ENCODE measurements at regions not wholly inside any gene's neighbourhood (a gene's known extent, or its start where the extent isn't known, plus 50 kb on each side); places are given as distances from the start of the nearest gene placed in this dataset.

DNA sequence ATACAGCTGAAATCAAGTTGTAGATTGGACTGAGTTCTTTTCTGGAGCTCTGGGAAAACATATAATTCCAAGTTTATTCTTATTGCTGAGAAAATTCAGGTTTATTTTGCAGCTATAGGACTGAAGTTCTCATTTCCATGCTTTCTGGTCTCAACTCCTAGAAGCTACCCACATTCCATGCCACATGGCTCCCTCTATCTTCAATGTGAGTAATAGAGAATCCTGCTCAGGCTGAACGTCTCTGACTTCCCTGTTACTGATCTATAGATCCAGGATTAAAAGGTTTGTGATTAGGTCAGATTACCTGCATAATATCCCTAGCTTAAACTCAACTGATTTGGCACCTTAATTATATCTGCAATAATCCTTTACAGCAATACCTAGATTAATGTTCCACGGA is 453.8 kb upstream of the MC4R start:
- Histone ChIP-seq H3K27me3 (no peaks in the 10 kb centered on the region), H3K36me3 (no peaks in the 10 kb centered on the region), H3K4me3 (replicated peaks in 1 of 3) (no peak overlapping the region), H3K9me3 (no peaks in the 10 kb centered on the region), H3K4me1 (no peaks in the 10 kb centered on the region), H3K27ac (no peak overlapping the region)
- no peak for DNase-seq
- intact Hi-C loops (cut with DNase I), result no loop called here
- no peak for TF ChIP-seq POLR2A (IDR thresholded peaks at IDR 0.05)
- TF ChIP-seq, protein P1, sequence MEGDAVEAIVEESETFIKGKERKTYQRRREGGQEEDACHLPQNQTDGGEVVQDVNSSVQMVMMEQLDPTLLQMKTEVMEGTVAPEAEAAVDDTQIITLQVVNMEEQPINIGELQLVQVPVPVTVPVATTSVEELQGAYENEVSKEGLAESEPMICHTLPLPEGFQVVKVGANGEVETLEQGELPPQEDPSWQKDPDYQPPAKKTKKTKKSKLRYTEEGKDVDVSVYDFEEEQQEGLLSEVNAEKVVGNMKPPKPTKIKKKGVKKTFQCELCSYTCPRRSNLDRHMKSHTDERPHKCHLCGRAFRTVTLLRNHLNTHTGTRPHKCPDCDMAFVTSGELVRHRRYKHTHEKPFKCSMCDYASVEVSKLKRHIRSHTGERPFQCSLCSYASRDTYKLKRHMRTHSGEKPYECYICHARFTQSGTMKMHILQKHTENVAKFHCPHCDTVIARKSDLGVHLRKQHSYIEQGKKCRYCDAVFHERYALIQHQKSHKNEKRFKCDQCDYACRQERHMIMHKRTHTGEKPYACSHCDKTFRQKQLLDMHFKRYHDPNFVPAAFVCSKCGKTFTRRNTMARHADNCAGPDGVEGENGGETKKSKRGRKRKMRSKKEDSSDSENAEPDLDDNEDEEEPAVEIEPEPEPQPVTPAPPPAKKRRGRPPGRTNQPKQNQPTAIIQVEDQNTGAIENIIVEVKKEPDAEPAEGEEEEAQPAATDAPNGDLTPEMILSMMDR (IDR thresholded peaks at IDR 0.05), result no peak
- 51 to 68% methylated on average over 2 of the region's 2 CpGs for WGBS, 2 donors

DNA sequence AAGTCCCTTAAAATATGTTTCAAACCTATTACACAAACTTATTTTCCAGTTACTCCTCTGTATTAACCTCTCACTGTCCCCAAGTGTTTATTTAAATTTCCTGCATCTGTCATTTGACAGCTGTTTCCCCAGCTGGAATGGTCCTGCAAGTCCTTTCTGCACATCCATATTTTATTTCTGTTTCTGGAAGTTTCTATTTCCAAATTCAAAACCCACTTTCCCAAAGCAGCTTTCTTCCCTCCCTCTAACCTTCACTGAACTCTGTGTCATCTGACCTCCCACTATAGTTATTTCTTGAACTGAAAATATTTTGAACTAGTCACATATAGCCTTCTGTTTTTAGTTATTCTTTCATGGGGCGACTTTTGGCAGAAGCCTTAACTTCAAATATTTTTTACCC is 459.4 kb upstream of the MC4R start:
- no peak overlapping the region for H3K4me3 ChIP-seq (replicated peaks in 1 of 3)
- no peak for DNase-seq
- no peaks in the 10 kb centered on the region for H3K4me1 ChIP-seq
- H3K9me3 ChIP-seq, result no peaks in the 10 kb centered on the region
- H3K27ac ChIP-seq, result no peak overlapping the region
- H3K27me3 ChIP-seq, result no peaks in the 10 kb centered on the region
- H3K36me3 ChIP-seq, result no peaks in the 10 kb centered on the region
- intact Hi-C loops (cut with DNase I), result no loop called here
- WGBS, 2 donors, result 86 to 90% methylated on average over 1 of the region's 1 CpG
- no peak for TF ChIP-seq POLR2A (IDR thresholded peaks at IDR 0.05)
- TF ChIP-seq, protein P1 (IDR thresholded peaks at IDR 0.05), result no peak

DNA sequence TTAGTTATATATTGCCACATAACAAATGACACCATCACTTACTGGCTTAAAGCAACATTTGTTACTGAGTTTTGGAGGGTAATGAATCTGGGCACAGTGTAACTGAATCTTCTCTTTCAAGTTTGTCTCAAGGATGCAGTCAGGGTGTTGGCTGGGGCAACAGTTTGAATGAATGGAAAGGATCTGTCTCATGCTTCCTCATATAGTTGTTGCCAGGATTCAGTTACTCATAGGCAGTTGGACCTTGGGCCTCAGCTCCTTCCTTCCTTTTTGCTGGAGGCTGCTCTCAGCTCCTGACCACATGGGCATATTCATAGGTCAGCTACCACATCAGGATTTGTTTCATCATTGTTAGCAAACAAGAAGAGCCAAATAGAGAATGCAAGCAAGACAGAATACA is 466.1 kb upstream of the MC4R start:
- Histone ChIP-seq H3K27me3 (no peaks in the 10 kb centered on the region), H3K9me3 (no peaks in the 10 kb centered on the region), H3K4me1 (no peaks in the 10 kb centered on the region), H3K27ac (no peak overlapping the region), H3K4me3 (replicated peaks in 1 of 3) (no peak overlapping the region), H3K36me3 (no peaks in the 10 kb centered on the region)
- intact Hi-C loops (cut with DNase I), result no loop called here
- TF ChIP-seq, protein P1 (IDR thresholded peaks at IDR 0.05), result no peak
- TF ChIP-seq POLR2A (IDR thresholded peaks at IDR 0.05), result no peak
- no peak for DNase-seq

DNA sequence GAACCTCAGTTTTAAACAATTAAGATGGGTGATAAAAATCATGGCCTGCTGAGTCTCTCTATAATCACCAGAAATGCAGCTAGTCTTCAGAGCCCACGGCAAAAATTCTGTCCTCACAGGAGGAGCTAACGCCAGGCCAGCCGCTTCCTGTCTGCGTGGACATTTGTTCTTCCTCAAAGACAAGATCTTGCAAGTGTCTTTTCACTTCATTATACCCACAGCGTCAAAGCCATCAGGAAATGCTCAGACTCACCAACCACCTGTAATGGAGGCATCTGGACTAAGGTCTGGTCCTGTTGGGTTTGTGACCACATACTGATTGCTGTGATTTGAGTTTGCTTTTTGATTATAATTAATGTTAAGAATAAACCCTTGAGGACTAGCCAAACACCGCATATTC is 473.8 kb upstream of the MC4R start:
- Histone ChIP-seq H3K27me3 (no peaks in the 10 kb centered on the region), H3K9me3 (no peaks in the 10 kb centered on the region), H3K4me1 (no peaks in the 10 kb centered on the region), H3K36me3 (no peaks in the 10 kb centered on the region), H3K27ac (no peak overlapping the region), H3K4me3 (replicated peaks in 1 of 3) (no peak overlapping the region)
- no peak for DNase-seq
- WGBS, 2 donors, result 80 to 84% methylated on average over 6 of the region's 6 CpGs
- TF ChIP-seq POLR2A (IDR thresholded peaks at IDR 0.05), result no peak
- TF ChIP-seq, protein P1 (IDR thresholded peaks at IDR 0.05), result no peak
- intact Hi-C loops (cut with DNase I), result no loop called here

DNA sequence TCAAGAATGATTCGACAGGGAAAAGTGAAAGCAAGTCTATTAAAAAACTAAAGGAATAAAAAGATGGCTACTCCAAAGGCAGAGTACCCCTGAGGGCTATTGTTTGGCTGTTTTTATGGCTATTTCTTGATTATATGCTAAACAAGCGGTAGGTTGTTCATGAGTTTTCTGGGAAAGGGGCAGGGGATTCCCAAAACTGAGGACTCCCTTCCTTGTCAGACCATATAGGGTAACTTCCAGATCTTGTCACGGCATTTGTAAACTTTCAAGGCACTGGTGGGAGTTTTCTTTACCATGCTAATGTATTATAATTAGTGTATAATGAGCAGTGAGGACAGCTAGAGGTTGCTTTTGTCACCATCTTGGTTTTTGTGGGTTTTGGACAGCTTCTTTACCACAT is 474.9 kb upstream of the MC4R start:
- H3K36me3 ChIP-seq, result no peaks in the 10 kb centered on the region
- no peak for TF ChIP-seq POLR2A (IDR thresholded peaks at IDR 0.05)
- TF ChIP-seq, protein P1 (IDR thresholded peaks at IDR 0.05), result no peak
- 74 to 84% methylated on average over 3 of the region's 3 CpGs for WGBS, 2 donors
- no peaks in the 10 kb centered on the region for H3K4me1 ChIP-seq
- DNase-seq, result no peak
- H3K27ac ChIP-seq, result no peak overlapping the region
- H3K27me3 ChIP-seq, result no peaks in the 10 kb centered on the region
- no peak overlapping the region for H3K4me3 ChIP-seq (replicated peaks in 1 of 3)
- intact Hi-C loops (cut with DNase I), result no loop called here
- no peaks in the 10 kb centered on the region for H3K9me3 ChIP-seq
